Epithelial cell of esophagus (primary cell): ENCODE measurements at regions not wholly inside any gene's neighbourhood (a gene's known extent, or its start where the extent isn't known, plus 50 kb on each side); places are given as distances from the start of the nearest gene placed in this dataset.
"Not testable (repeated sequence)": the region's sequence is repeated elsewhere in the genome, so short reads cannot be mapped to it uniquely, and the experiment has no call there.

Experiments used
- DNase-seq: peaks from one replicate; pipeline ENCODE4 v3.0.0; 2010; ENCODE audit warnings: low read depth
- H3K4me3 ChIP-seq: 2 replicates; pipeline ENCODE4 v1.5.1; 2011; ENCODE audit warnings: mild to moderate bottlenecking, low read length, control low read depth
- TF ChIP-seq, protein P1 (sequence below): IDR thresholded peaks from 2 replicates; pipeline ENCODE4 v1.5.1; 2011; ENCODE audit warnings: low read depth, mild to moderate bottlenecking, low read length, control low read depth, inconsistent platforms; ENCODE audit not compliant: insufficient read depth; ENCODE audit errors: missing control alignments

GRCh38 chr17:54694287-54694887 lies 206.3 kb upstream of the TOM1L1 start:
- H3K4me3 ChIP-seq, result no peak overlapping the region
- DNase-seq, result no peak
- TF ChIP-seq, protein P1, sequence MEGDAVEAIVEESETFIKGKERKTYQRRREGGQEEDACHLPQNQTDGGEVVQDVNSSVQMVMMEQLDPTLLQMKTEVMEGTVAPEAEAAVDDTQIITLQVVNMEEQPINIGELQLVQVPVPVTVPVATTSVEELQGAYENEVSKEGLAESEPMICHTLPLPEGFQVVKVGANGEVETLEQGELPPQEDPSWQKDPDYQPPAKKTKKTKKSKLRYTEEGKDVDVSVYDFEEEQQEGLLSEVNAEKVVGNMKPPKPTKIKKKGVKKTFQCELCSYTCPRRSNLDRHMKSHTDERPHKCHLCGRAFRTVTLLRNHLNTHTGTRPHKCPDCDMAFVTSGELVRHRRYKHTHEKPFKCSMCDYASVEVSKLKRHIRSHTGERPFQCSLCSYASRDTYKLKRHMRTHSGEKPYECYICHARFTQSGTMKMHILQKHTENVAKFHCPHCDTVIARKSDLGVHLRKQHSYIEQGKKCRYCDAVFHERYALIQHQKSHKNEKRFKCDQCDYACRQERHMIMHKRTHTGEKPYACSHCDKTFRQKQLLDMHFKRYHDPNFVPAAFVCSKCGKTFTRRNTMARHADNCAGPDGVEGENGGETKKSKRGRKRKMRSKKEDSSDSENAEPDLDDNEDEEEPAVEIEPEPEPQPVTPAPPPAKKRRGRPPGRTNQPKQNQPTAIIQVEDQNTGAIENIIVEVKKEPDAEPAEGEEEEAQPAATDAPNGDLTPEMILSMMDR, result no peak

GRCh38 chr17:54712798-54713197 lies 187.9 kb upstream of the TOM1L1 start:
- not testable (repeated sequence) for H3K4me3 ChIP-seq, DNase-seq

GRCh38 chr17:54718286-54718685 lies 182.4 kb upstream of the TOM1L1 start:
- no peak overlapping the region for H3K4me3 ChIP-seq
- DNase-seq, result no peak
- TF ChIP-seq, protein P1, result no peak

DNA sequence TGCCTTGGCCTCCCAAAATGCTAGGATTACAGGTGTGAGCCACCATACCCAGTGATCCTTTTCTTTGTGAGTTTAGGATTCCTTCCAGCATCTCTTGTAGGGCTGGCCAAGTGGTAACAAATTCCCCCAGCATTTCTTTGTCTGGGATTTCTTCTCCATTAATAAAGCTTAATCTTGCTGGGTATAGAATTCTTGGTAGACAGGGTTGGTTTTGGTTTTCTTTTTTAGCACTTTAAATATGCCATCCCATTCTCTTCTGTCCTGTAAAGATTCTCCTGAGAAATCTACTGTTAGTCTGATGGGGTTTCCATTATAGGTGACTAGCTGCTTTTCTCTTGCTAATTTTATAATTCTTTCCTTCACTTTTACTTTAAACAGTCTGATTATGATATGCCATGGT lies 173.0 kb upstream of the TOM1L1 start:
- TF ChIP-seq, protein P1, result no peak
- no peak for DNase-seq
- H3K4me3 ChIP-seq, result no peak overlapping the region

- TF ChIP-seq, protein P1, result no peak
- H3K4me3 ChIP-seq, result no peak overlapping the region
- DNase-seq, result no peak
These were observed 164.1 kb upstream of the TOM1L1 start for GRCh38 chr17:54736573-54736972.

GRCh38 chr17:54738496-54738895 lies 162.2 kb upstream of the TOM1L1 start:
- TF ChIP-seq, protein P1, result no peak
- DNase-seq, result no peak

DNA sequence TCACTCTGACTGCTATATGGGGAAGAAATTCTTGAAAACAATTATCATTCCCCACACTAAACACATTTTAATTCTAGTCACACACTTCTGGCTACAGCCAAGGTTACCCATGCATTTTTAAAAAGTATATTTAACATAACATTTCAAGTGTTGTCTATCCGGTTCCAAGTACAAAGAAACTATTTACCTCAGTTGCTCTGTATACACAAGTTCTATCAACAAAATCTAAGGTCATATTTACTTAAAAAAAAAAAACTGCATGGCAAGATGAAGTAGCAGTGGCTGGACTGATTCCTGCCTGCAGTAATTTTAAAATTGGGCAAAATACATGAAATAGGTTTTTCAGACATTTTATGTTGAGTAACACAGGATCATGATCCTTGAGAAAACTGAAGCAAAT lies 155.9 kb upstream of the TOM1L1 start:
- no peak overlapping the region for H3K4me3 ChIP-seq
- TF ChIP-seq, protein P1, result no peak
- DNase-seq, result no peak

More at GRCh38 chr17:54738496-54738895, 162.2 kb upstream of the TOM1L1 start:
- H3K4me3 ChIP-seq, result no peak overlapping the region
